Panc1 (cell line): ENCODE measurements at regions not wholly inside any gene's neighbourhood (a gene's known extent, or its start where the extent isn't known, plus 50 kb on each side); places are given as distances from the start of the nearest gene placed in this dataset.

Experiments
- CTCF ChIP-seq: fragments of 450-650 bp; IDR thresholded peaks from 2 replicates; pipeline ENCODE4 v1.5.1; 2017; ENCODE audit warnings: mild to moderate bottlenecking
- REST ChIP-seq, 2 experiments: IDR thresholded peaks; 2 replicates each; pipeline ENCODE4 v1.6.1; 2011 to 2012; ENCODE audit warnings: low read depth in 2 of 2, control low read depth in 1 of 2, low read length in 1 of 2, mild to moderate bottlenecking in 1 of 2, moderate library complexity in 1 of 2; ENCODE audit not compliant: insufficient read depth in 1 of 2

- TF ChIP-seq CTCF (no peak), REST (IDR thresholded peaks at IDR 0.05; ENCODE audit: insufficient read depth in 1 of 2, low read depth in 2 of 2, low read length in 1 of 2) (peak in 1 of 2 experiments; percentile 67; a peak in 2 of 4 replicates)
These were observed 670.1 kb upstream of the C16orf82 start for GRCh38 chr16:26396511-26397235.
